ENCODE measurements at regions not wholly inside any gene's neighbourhood (a gene's known extent, or its start where the extent isn't known, plus 50 kb on each side); places are given as distances from the start of the nearest gene placed in this dataset.
"Not testable (repeated sequence)": the region's sequence is repeated elsewhere in the genome, so short reads cannot be mapped to it uniquely, and the experiment has no call there.

GRCh38 chr4:112956484-112956896, 93.0 kb upstream of the ANK2 start:
- Histone ChIP-seq H3K9ac (ENCODE audit: low read depth, low read length, poor library complexity, severe bottlenecking) (no peak overlapping the region), H3K36me3 (ENCODE audit: insufficient read depth, low read length) (no peaks in the 10 kb centered on the region), H4K20me1 (ENCODE audit: insufficient read depth, low read length, poor library complexity, severe bottlenecking) (no peaks in the 10 kb centered on the region)

GRCh38 chr4:112957764-112958163, 91.7 kb upstream of the ANK2 start:
- H3K79me2 ChIP-seq (ENCODE audit: insufficient read depth, low read length); H4K20me1 ChIP-seq (ENCODE audit: insufficient read depth, low read length, poor library complexity, severe bottlenecking); H3F3A ChIP-seq (ENCODE audit: low read depth); H3K9ac ChIP-seq (ENCODE audit: low read depth, low read length, poor library complexity, severe bottlenecking); H3K27me3 ChIP-seq (ENCODE audit: insufficient read depth, low read length, poor library complexity, severe bottlenecking); H3K36me3 ChIP-seq (ENCODE audit: insufficient read depth, low read length); H3K4me1 ChIP-seq (ENCODE audit: insufficient read depth, low read length, poor library complexity, severe bottlenecking); H2AFZ ChIP-seq (ENCODE audit: low read length); H3K4me3 ChIP-seq (ENCODE audit: low read length, poor library complexity, severe bottlenecking); H3K9me2 ChIP-seq (replicated peaks; ENCODE audit: low read depth, low read length); H3K4me2 ChIP-seq (ENCODE audit: low read depth, low read length, poor library complexity, severe bottlenecking); H3K9me3 ChIP-seq (ENCODE audit: insufficient read depth, low read depth, low read length): not testable (repeated sequence)

More at GRCh38 chr4:112956484-112956896, 93.0 kb upstream of the ANK2 start:
- H2AFZ ChIP-seq (ENCODE audit: low read length) = no peak overlapping the region
- H3K9me2 ChIP-seq (replicated peaks; ENCODE audit: low read depth, low read length) = no peaks in the 10 kb centered on the region
- H3K27me3 ChIP-seq (ENCODE audit: insufficient read depth, low read length, poor library complexity, severe bottlenecking) = no peaks in the 10 kb centered on the region
- H3K4me3 ChIP-seq (ENCODE audit: low read length, poor library complexity, severe bottlenecking) = no peak overlapping the region
- H3K79me2 ChIP-seq (ENCODE audit: insufficient read depth, low read length) = no peaks in the 10 kb centered on the region
- peaks cover 4% of the 10 kb centered on the region for H3K4me1 ChIP-seq (ENCODE audit: insufficient read depth, low read length, poor library complexity, severe bottlenecking)
- no peaks in the 10 kb centered on the region for H3K9me3 ChIP-seq (ENCODE audit: insufficient read depth, low read depth, low read length)
- no peaks in the 10 kb centered on the region for H3F3A ChIP-seq (ENCODE audit: low read depth)
- TF ChIP-seq CTCF (conservative IDR thresholded peaks at IDR 0.05; ENCODE audit: low read length) (no peak), EZH2phosphoT487 (IDR thresholded peaks at IDR 0.05; ENCODE audit: borderline replicate concordance) (no peak)
- H3K4me2 ChIP-seq (ENCODE audit: low read depth, low read length, poor library complexity, severe bottlenecking) = no peak overlapping the region

- Histone ChIP-seq H3K36me3 (ENCODE audit: insufficient read depth, low read length) (no peaks in the 10 kb centered on the region), H3K27me3 (ENCODE audit: insufficient read depth, low read length, poor library complexity, severe bottlenecking) (no peaks in the 10 kb centered on the region), H2AFZ (ENCODE audit: low read length) (no peak overlapping the region), H3K4me3 (ENCODE audit: low read length, poor library complexity, severe bottlenecking) (no peak overlapping the region), H4K20me1 (ENCODE audit: insufficient read depth, low read length, poor library complexity, severe bottlenecking) (no peaks in the 10 kb centered on the region), H3K4me1 (ENCODE audit: insufficient read depth, low read length, poor library complexity, severe bottlenecking) (no peaks in the 10 kb centered on the region), H3K4me2 (ENCODE audit: low read depth, low read length, poor library complexity, severe bottlenecking) (no peak overlapping the region), H3F3A (ENCODE audit: low read depth) (no peaks in the 10 kb centered on the region), H3K79me2 (ENCODE audit: insufficient read depth, low read length) (no peaks in the 10 kb centered on the region), H3K9ac (ENCODE audit: low read depth, low read length, poor library complexity, severe bottlenecking) (no peak overlapping the region), H3K9me3 (ENCODE audit: insufficient read depth, low read depth, low read length) (no peaks in the 10 kb centered on the region), H3K9me2 (replicated peaks; ENCODE audit: low read depth, low read length) (no peaks in the 10 kb centered on the region)
- TF ChIP-seq EZH2phosphoT487 (IDR thresholded peaks at IDR 0.05; ENCODE audit: borderline replicate concordance) (no peak), CTCF (conservative IDR thresholded peaks at IDR 0.05; ENCODE audit: low read length) (no peak)
Measured at GRCh38 chr4:112966701-112967488, 82.6 kb upstream of the ANK2 start.
